Astrocyte of the spinal cord (primary cell): ENCODE measurements at regions not wholly inside any gene's neighbourhood (a gene's known extent, or its start where the extent isn't known, plus 50 kb on each side); places are given as distances from the start of the nearest gene placed in this dataset.

Experiments used
- DNase-seq: peaks from one replicate; pipeline ENCODE4 v3.0.0; 2011; ENCODE audit warnings: low read depth, low spot score
- H3K4me3 ChIP-seq: 2 replicates; pipeline ENCODE4 v1.5.1; 2011; ENCODE audit warnings: low read depth, mild to moderate bottlenecking, low read length, moderate library complexity
- CTCF ChIP-seq: IDR thresholded peaks from 2 replicates; pipeline ENCODE4 v1.5.1; 2012; ENCODE audit warnings: low read depth, mild to moderate bottlenecking, low read length, inconsistent platforms
- in situ Hi-C: cut with HindIII; loops from 2 replicates; pipeline ENCODE4 v1.10.0; 2017; ENCODE audit warnings: low sequenced_read_pairs

- DNase-seq = no peak
- in situ Hi-C loops = no loop called here
- H3K4me3 ChIP-seq = no peak overlapping the region
- no peak for TF ChIP-seq CTCF
Observed at GRCh38 chr18:60563082-60563481, 190.5 kb upstream of the MC4R start.

GRCh38 chr18:60568220-60568619 is 195.6 kb upstream of the MC4R start:
- no peak for DNase-seq
- in situ Hi-C loops = no loop called here
- no peak overlapping the region for H3K4me3 ChIP-seq
- no peak for TF ChIP-seq CTCF

GRCh38 chr18:60570172-60570571 is 197.6 kb upstream of the MC4R start:
- in situ Hi-C loops = no loop called here
- no peak overlapping the region for H3K4me3 ChIP-seq
- TF ChIP-seq CTCF = no peak
- DNase-seq = no peak

GRCh38 chr18:60577457-60577856 is 204.9 kb upstream of the MC4R start:
- TF ChIP-seq CTCF = no peak
- no peak overlapping the region for H3K4me3 ChIP-seq
- DNase-seq = no peak
- in situ Hi-C loops = no loop called here

GRCh38 chr18:60585670-60586069 is 213.1 kb upstream of the MC4R start:
- in situ Hi-C loops = no loop called here
- no peak overlapping the region for H3K4me3 ChIP-seq
- no peak for DNase-seq
- no peak for TF ChIP-seq CTCF

GRCh38 chr18:60593249-60593648 is 220.7 kb upstream of the MC4R start:
- no peak for TF ChIP-seq CTCF
- in situ Hi-C loops = no loop called here
- no peak for DNase-seq
- no peak overlapping the region for H3K4me3 ChIP-seq

- TF ChIP-seq CTCF = no peak
- in situ Hi-C loops = no loop called here
- H3K4me3 ChIP-seq = no peak overlapping the region
- DNase-seq = no peak
Observed at GRCh38 chr18:60596928-60597327, 224.4 kb upstream of the MC4R start.
